Activated CD4-positive, alpha-beta T cell treated with anti-CD3 and anti-CD28 coated beads, Interleukin-2, Interleukin-6, amounts not matched to agents 100 ng/mL and 50 ng/mL, durations not matched to agents 16 hours and 8 hours (primary cell): ENCODE measurements at regions not wholly inside any gene's neighbourhood (a gene's known extent, or its start where the extent isn't known, plus 50 kb on each side); places are given as distances from the start of the nearest gene placed in this dataset.

Source experiments
- DNase-seq: peaks from one replicate; pipeline ENCODE4 v3.0.0-alpha.2; 2020

GRCh38 chr9:89888233-89888632, 283.4 kb downstream of the GADD45G start:
- DNase-seq: no peak

- DNase-seq: no peak
Measured at GRCh38 chr9:89888677-89889076, 283.9 kb downstream of the GADD45G start.

- no peak for DNase-seq
Measured at GRCh38 chr9:89889865-89890264, 285.1 kb downstream of the GADD45G start.

GRCh38 chr9:89890326-89890980, 285.6 kb downstream of the GADD45G start:
- DNase-seq: no peak

GRCh38 chr9:89891221-89891590, 286.4 kb downstream of the GADD45G start:
- DNase-seq: no peak

- DNase-seq: no peak
Measured at GRCh38 chr9:89891591-89892304, 286.9 kb downstream of the GADD45G start.

- DNase-seq: peak; percentile 21
Measured at GRCh38 chr9:89892920-89893319, 288.1 kb downstream of the GADD45G start.

GRCh38 chr9:89893886-89894285, 289.1 kb downstream of the GADD45G start:
- DNase-seq: no peak

GRCh38 chr9:89896806-89897340, 292.1 kb downstream of the GADD45G start:
- DNase-seq: no peak

- no peak for DNase-seq
Measured at GRCh38 chr9:89899573-89899972, 294.8 kb downstream of the GADD45G start.

- no peak for DNase-seq
Measured at GRCh38 chr9:89901920-89902319, 297.1 kb downstream of the GADD45G start.

GRCh38 chr9:89902450-89903140, 297.8 kb downstream of the GADD45G start:
- DNase-seq: no peak

GRCh38 chr9:89903141-89903475, 298.3 kb downstream of the GADD45G start:
- no peak for DNase-seq

- no peak for DNase-seq
Measured at GRCh38 chr9:89905606-89906338, 301.0 kb downstream of the GADD45G start.

GRCh38 chr9:89911721-89912604, 307.2 kb downstream of the GADD45G start:
- no peak for DNase-seq

GRCh38 chr9:89912605-89912953, 307.8 kb downstream of the GADD45G start:
- DNase-seq: no peak

- DNase-seq: no peak
Measured at GRCh38 chr9:89915187-89915586, 310.4 kb downstream of the GADD45G start.

- no peak for DNase-seq
Measured at GRCh38 chr9:89916001-89916597, 311.3 kb downstream of the GADD45G start.

GRCh38 chr9:89917861-89918260, 313.0 kb downstream of the GADD45G start:
- DNase-seq: no peak

GRCh38 chr9:89919171-89919681, 314.4 kb downstream of the GADD45G start:
- DNase-seq: peak; percentile 52

GRCh38 chr9:89920131-89920530, 315.3 kb downstream of the GADD45G start:
- no peak for DNase-seq

- no peak for DNase-seq
Measured at GRCh38 chr9:89920951-89921350, 316.1 kb downstream of the GADD45G start.
